Cardiac septum (tissue), 1 donor: ENCODE measurements at regions not wholly inside any gene's neighbourhood (a gene's known extent, or its start where the extent isn't known, plus 50 kb on each side); places are given as distances from the start of the nearest gene placed in this dataset.
"Not testable (repeated sequence)": the region's sequence is repeated elsewhere in the genome, so short reads cannot be mapped to it uniquely, and the experiment has no call there.

Experiments used
- DNase-seq: peaks from one replicate; pipeline ENCODE4 v3.0.0-alpha.2; 2020; ENCODE audit warnings: low spot score
- intact Hi-C: fragments of 100-400 bp; cut with DNase I; formaldehyde crosslinking; loops from one replicate; pipeline ENCODE4 v1.14.0; 2022
- donor health status: DM: no; HTN: no; CAD: no.

DNA sequence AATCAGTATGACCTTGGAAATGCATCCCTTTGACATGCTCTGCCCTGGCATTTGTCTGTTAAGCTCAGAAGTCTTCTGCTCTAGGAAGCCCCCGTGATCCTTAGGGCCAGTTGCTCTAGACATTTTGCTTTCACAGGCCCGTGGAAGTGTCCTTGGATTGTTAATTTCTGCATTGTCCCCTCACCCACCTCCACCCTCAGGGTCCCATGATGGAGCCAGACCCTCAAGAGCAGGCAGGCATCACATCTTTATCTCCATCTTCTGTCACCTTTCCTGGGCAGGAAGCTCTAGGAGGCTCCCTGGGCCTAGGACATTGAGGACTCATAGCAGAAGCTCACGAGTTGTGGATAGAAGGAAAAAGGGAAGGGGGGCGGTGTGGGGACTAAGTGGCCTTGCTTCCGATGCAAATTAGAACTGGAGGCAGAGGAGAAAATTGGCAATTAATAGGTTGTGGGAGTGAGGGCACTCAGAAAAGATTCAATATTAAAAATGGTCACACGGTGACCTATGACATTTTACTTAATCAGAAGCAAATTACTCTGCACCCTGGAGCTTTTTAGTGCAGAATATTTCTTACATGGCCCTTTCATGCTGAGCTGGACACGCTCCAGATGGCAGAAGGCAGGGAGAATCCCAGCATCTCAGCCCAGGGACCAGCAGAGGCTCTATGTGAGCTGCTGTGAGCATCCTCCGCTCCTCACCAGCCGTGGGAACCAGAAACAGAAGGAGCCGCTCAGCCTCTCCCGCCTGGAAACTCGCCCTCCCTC lies 185.0 kb downstream of the MATN1 start:
- intact Hi-C loops = no loop called here
- no peak for DNase-seq

DNA sequence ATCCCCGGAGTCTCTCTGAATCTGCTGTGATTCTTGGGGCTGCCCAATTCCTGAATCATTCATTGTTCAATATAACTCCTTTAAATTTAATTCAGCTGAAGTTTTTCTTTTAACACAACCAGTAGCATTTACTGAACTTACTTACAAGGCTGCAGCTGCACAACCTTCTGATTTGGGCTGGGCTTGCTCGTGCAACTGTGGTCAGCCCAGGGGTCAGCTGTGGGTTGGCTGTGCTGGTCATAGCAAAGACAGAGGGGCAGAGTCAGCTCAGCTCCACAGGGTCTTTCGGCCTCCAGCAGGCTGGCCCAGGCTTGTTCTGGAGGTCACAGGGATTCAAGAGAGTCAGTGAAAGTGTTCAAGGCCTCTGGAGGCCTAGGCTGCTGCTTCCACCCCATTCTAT lies 186.1 kb downstream of the MATN1 start:
- peak; percentile 22 for DNase-seq
- intact Hi-C loops = no loop called here

DNA sequence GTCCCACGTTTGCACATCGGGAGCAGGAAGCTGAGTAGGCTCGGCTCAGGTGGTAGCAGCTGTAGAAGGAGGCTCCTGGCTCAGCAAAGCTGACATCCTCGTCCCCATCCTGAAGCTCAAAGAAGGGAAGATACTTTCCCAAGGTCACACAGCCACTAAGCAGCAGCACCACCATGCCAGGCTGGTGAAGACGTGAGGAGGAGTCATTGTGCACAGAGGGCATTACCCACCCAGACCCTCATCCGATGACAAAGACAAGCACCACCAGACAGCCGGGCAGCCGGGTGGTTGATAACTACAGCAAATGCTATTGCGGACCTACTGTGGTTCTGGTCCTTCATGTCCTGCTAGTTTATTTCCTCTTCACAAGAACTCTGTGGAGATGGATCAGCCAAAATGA lies 186.9 kb downstream of the MATN1 start:
- peak; percentile 24 for DNase-seq
- intact Hi-C loops = no loop called here

DNA sequence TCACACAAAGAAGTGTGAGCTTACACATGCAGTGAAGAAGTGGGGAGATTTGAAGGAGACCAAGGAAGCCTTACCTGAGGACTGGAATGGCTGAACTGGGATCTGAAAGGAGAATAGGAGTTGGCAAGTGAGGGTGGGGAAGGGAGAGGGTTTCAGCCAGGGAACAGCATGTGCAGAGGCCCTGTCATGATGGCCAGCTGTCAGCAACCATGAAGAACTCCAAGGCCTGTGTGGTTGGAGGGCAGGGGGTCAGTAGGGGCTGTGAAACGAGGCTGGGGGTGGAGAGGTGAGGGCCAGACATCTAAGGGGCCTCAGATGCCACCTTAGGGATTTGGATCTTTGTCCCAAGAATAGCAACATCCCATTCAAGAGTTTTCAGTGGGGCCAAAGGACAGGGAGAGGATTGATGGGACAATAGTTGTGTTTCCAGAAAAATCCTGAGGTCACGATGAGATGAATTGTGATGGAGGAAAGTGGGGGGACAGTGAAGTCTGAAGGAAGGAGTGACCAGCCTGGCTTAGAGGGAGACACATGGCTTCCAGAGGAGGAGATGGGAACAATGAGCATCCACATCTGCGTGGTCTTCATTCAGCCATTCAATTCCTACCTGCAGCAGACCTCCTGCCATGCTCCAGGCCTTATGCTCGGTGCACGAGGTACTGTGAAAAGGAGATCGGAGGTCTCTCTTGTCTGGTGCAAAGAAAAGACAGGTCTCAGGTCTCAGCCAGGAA lies 187.6 kb downstream of the MATN1 start:
- intact Hi-C loops = no loop called here
- DNase-seq = peak; percentile 54

DNA sequence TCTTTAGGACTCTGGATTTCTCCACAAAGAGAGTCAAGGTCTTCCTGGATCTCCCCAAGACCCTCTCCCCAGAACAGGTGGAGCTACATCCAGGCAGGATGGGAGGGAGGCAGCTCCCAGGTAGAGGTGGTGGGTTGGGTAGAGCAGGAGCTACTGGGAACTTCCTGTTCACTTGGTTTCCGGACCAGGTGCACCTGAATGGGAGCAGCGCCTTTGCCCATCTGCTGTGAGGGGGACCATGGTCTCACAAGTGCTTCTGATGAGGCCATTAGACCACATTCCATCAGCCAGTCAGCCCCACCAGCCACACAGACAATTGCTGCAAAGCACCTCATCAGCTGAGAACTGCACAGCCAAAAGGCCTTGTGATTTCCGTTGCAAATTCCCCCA lies 188.8 kb downstream of the MATN1 start:
- peak; percentile 20 for DNase-seq
- intact Hi-C loops = no loop called here

DNA sequence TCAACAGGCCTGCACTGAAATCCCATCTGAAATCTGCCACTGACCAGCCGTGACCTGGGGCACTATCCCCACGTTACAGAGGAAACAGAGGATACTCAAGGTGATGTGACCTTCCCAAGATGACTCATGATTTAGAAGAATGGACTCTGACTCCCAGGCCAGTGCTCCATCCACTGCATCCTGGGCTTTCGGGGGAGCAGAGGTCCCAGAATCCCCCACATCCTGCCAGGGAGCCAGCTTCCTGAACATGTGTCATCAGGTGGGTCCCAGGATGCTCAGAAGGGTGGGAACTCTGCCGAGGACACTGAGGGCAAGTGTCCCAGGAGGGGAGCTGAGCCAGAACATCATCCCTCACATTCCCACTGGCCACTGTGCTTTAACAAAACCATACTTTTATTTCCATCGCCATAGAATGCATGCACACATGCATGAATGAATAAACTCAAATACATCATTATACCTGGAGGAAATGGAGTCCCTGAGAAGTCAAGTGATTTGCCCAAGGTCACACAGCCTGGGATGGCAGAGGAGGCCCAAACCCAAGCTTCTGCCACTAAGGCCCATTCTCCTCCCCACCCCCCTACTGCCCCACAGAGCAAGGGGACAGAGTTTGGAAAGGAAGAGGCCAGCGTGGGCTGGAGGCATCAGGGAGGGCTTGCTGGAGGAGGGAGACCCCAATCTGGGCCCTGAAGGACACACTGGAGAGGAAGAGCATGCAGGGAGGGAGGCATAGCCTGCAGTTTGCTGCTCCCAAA lies 189.4 kb downstream of the MATN1 start:
- no peak for DNase-seq

DNA sequence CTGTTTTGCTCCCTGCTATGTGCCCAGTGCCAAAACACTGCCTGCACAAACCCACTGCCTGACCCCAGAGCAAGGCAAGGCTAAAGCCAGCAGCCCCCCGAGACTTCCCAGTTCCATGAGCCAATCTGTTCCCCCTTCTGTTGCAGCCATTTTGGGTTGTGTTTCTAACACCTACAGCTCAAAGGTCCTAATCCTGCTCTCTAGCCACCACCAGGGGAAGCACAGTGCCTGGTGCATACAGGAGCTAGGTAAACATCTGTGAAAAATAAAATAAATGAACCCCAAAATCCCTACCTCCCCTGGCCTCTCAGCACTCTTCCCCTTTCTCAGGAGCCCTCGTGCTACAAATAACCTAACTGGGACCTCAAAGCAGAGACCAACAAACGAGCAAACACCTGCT lies 190.2 kb downstream of the MATN1 start:
- peak; percentile 20 for DNase-seq
- intact Hi-C loops = no loop called here

More for the DNA sequence above, 189.4 kb downstream of the MATN1 start:
- intact Hi-C loops = no loop called here

DNA sequence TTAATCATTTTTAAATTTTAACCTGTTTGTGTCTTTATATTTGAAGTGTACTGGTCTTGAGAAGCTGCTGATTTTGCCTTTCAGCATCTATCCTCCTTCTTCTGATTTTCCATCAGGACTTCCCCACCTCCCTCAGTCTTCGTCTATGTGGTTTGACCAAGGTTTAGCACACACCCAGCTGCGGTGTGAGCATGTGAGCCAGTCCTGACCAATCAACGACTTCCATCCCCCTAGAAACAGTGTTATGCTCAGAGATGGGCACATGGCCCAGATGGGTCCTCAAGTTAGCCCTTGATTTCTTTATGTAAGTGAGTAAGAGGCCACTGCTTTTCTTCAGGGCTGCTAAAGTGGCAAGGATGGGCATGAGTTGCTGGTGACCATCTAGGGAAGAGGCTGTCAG lies 190.8 kb downstream of the MATN1 start:
- DNase-seq = no peak
- intact Hi-C loops = no loop called here

DNA sequence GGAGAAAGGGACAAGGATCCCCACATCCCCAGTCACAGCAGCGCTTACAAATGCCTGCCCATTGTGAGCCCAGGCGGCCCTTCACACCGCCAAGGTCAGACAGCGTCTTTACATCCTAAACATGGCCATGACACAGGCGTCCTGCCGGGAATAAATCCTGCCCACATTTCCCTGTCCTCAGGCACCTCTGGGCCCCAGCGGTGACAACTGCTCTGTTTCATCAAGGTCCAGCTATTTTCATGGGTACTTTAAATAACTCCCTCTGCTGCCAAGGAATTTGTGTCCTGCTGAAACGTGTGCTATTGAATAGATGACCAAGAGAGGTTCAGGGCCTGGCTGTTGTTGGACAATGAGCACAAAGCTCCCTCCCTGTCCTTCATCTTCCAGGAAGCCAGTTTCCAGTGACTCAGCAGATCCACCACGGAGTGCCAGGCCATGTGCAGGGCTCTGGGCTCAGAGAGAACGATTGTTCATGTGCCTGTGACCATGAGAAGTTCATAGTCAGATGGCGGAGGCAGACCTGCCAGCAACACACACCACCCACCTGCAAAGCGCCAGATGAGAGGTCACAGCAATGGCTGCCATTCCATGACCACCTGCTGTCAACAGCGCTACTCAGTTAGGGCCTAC lies 195.8 kb downstream of the MATN1 start:
- DNase-seq = peak; percentile 85
- intact Hi-C loops = no loop called here

DNA sequence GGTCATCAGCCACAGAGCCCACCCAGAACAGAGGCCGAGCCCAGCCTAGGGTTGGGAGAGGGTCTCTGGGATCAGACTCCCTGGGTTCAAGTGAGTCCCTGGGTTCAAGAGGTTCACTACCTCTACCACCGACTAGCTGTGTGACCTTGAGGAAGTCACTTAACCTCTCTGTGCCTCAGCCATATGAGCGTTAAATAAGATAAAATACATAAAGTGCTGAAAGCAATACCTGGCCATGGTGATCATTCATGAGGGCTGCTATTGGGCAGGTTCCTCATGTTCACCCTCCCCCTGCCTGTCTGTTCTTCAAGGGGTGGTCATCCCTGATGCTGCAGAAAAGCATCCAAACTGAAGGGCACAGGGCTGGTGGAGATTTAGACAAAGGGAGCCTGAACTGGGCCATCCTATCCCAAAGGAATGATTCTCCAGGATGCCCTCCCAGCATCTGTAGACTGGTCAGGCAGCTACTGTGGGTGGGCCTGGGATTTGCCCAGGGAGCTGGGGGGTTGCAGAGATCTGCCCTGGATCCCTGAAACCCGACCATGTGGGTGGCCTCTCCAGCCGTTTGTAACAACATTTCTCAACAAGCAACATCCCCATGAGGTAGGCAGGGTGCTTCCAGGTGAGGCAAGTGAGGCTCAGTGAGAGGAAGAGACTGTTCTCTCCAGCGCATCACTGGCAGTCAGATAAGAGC lies 196.6 kb downstream of the MATN1 start:
- intact Hi-C loops = no loop called here
- DNase-seq = peak; percentile 58

DNA sequence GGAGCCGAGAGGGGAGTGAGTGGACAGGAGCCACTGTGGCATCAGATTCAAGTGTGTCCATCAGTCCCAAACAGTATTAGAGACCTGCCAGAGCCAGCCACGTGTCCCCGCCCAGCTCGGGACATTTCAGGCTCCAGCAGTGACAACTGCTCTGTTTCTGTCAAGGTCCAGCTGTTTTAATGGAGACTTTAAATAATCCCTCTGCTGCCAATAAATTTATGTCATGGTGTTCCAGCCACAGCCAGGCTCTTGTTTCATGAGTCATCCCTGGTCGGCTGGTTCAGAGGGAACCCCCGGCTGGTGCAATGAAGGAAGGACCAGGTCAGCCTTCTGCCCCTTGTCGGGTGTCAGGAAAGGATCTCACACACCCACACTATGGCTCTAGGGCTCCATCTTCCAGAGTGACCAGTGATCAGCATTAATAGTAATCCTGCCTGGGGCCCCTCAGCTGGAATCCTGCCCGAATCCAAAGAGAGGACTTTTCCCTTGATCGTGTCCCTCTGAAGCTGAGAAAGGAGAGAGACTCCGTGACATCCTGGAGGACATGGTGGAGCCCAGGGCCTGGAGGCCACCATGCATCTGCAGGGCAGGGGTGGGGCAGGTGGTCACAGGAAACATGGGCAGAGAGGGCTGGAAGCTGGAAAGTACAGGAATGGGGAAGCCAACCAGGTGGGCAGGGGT lies 197.3 kb downstream of the MATN1 start:
- DNase-seq = peak; percentile 75
- intact Hi-C loops = no loop called here

DNA sequence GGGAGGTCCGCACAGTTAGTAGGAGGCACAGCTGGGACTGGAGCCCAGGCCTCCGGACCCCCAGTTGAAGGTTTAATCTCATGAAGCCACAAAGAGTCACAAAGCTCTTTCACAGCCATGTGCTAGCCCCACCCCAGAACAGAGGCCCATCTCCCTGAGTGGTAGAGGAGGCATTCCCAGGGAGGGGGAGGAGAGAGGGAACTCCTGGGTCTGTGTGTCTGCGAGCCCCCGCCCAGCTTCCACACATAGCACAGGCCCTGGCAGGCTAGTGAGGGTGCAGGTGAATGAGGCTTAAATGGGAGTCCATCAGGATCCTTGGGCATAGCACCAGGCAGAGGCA lies 197.8 kb downstream of the MATN1 start:
- intact Hi-C loops = no loop called here
- no peak for DNase-seq

DNA sequence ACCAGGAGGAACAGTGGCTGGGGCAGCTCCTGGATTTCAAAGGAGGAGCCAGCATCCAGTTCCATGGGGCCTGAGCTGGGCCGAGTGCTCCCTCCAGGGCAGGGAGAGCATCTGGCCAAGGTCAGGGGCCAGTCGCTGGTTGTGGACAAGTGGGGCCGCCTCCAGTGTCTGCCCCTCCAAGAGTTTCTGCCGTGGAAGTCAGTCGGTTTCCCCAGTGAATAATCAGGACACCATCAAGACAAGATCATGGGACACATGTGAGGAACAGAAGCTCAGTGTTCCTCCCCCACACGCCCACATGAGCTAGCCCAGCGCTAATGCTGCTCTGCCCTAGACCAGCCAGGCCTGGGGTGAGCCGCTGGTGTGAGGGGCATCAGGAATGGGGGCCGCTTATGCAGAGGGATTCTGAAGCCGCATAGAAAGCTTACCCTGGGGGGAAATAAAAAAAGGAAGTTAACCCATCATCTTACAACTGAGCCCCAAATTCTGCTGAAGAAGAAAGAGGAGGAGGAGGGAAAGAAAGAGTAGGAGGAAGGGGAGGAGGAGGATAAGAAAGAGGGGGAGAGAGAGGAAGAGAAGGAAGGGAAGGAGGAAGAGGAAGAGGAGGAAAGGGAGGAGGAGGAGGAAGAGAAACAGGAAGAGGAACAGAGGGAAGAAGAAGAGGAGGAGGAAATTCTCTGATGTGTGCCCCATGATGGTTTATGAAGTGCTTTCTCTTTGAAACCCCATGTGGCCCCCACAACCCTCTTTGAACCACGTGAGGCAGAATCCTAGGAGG lies 198.4 kb downstream of the MATN1 start:
- intact Hi-C loops = loop anchor here (5.0 kb wide), 2 partner anchors 143 to 177 kb away; no protein-coding TSS in a partner anchor
- DNase-seq = peak; percentile 58

DNA sequence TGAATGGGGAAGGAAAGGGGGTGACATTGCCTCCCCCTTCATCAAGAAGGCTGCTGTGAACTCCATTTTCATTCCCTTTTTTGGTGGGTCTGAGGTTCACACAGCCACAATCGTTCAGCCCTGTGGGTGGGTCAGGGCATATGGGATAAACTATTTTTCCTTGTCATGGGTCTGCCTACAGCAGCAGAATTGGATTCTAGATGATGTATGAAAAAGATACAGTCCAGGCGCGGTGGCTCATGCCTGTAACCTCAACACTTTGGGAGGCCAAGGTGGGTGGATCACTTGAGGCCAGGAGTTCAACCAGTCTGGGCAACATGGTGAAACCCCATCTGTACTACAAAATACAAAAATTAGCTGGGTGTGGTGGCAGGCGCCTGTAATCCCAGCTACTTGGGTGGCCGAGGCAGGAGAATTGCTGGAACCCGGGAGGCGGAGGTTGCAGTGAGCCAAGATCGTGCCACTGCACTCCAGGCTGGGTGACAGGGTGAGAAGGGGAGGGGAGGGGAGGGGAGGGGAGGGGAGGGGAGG lies 199.3 kb downstream of the MATN1 start:
- intact Hi-C loops = loop anchor here (5.0 kb wide), 2 partner anchors 142 to 178 kb away; no protein-coding TSS in a partner anchor
- not testable (repeated sequence) for DNase-seq

DNA sequence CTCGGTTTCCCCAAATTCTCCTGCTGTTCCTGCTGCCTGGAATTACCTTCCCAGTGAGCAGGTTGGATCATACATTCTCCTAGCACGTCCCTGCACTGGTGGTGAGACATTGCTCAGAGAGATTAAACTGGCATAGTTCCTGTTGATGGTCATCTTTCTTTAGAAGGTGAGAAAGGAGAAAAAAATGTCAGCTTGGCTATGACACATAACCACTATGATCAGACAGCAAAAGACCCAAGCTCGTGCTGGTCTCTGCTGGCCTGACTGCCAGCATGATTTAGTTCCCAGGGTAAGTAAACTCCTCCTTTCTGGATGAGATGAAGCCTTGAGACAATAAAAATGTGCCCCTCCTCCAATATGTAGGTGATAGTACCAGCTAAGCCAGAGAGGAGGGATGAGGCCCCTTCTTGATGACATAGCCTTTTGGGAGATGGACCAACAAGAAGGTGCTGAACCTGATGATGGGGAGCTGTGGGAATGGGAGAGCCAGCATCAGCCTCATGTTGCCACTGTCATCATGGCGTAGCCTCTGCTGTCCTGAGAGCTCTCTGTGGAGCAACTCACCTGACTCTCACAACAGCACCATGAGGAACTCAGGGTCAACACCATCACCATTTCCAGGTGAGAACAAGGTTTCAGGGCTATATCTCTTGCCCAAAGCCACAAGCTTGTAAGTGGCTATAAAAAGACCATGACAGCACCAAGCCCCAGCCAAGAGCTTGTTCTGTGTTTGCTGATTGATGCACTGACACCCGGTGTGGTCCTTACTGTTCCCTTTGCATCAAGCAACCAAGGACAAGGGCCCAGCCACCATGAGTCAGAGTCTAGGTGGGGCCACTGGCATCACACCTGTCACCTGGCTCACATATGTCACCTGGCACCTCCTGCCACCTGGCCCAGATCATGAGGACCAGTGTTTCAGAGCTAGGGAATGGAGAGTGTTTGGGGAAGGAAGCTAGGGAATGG lies 200.0 kb downstream of the MATN1 start:
- intact Hi-C loops = loop anchor here (5.0 kb wide), 2 partner anchors 141 to 179 kb away; no protein-coding TSS in a partner anchor
- peak; percentile 68 for DNase-seq
